H1 (cell line): ENCODE measurements at regions not wholly inside any gene's neighbourhood (a gene's known extent, or its start where the extent isn't known, plus 50 kb on each side); places are given as distances from the start of the nearest gene placed in this dataset. TPM values are rescaled to one million over a fixed set of nuclear protein-coding genes. Genes with fewer than 3 reads are reported as not detected.
A peak's percentile ranks its signal among the peaks of the same experiment; 100 is the strongest.

Experiments used
- CTCF ChIA-PET: fragments of 300-600 bp; sonication (Branson Sonifier 250); formaldehyde crosslinking; loops from one replicate; lab custom pipeline; 2021; ENCODE audit not compliant: partially characterized antibody; lab: Charles Lee
- POLR2A ChIA-PET: fragments of 300-600 bp; sonication (Branson Sonifier 250); formaldehyde crosslinking; loops from one replicate; lab custom pipeline; 2021; ENCODE audit warnings: inconsistent platforms; ENCODE audit not compliant: partially characterized antibody; lab: Charles Lee
- DNase-seq, 2 experiments: peaks; one replicate each; pipeline versions ENCODE4 v3.0.0 to v3.0.0-alpha.2; 2010 to 2022; ENCODE audit warnings: low spot score in 2 of 2, low read depth in 1 of 2, mixed read lengths in 1 of 2
- FAIRE-seq: peaks from 2 replicates; lab custom pipeline; 2011; peaks lifted over from hg19 to GRCh38; lab: Jason Lieb, UNC
- H2AFZ ChIP-seq: 2 replicates; pipeline ENCODE4 v1.8.1; 2012; ENCODE audit warnings: low read length, inconsistent platforms
- H2AK5ac ChIP-seq: 2 replicates; pipeline ENCODE4 v1.6.1; 2013; ENCODE audit warnings: low read depth, low read length
- H2BK120ac ChIP-seq: replicated peaks from 2 replicates; pipeline ENCODE3; 2013; ENCODE audit warnings: low read depth, low read length, inconsistent platforms
- H2BK12ac ChIP-seq: 2 replicates; pipeline ENCODE4 v1.6.1; 2013; ENCODE audit warnings: low read depth, low read length
- H2BK15ac ChIP-seq: 2 replicates; pipeline ENCODE4 v1.6.1; 2013; ENCODE audit warnings: low read length
- H2BK20ac ChIP-seq: 2 replicates; pipeline ENCODE4 v1.6.1; 2013; ENCODE audit warnings: low read length
- H2BK5ac ChIP-seq: 2 replicates; pipeline ENCODE4 v1.6.1; 2013; ENCODE audit warnings: low read depth, low read length
- H3K14ac ChIP-seq: 2 replicates; pipeline ENCODE4 v1.6.1; 2013; ENCODE audit warnings: inconsistent platforms; ENCODE audit not compliant: insufficient read length
- H3K18ac ChIP-seq: 2 replicates; pipeline ENCODE4 v1.6.1; 2013; ENCODE audit warnings: low read length; ENCODE audit errors: extremely low read depth
- H3K23ac ChIP-seq: 2 replicates; pipeline ENCODE4 v1.6.1; 2013; ENCODE audit warnings: inconsistent platforms; ENCODE audit not compliant: insufficient read length
- H3K23me2 ChIP-seq: 2 replicates; pipeline ENCODE4 v1.6.1; 2013; ENCODE audit warnings: low read depth, low read length
- H3K27ac ChIP-seq: 2 replicates; pipeline ENCODE4 v1.6.1; 2011; ENCODE audit warnings: low read depth, low read length, inconsistent platforms
- H3K27me3 ChIP-seq, 4 experiments: replicated peaks in 1 of 4; 1 replicate in 1 of 4; 2 replicates in 3 of 4; pipeline versions ENCODE4 v1.6.1 to v1.8.1; 2011 to 2013; ENCODE audit warnings: low read length in 3 of 4, mild to moderate bottlenecking in 3 of 4, inconsistent platforms in 2 of 4, mixed read lengths in 2 of 4, moderate library complexity in 1 of 4; ENCODE audit not compliant: control insufficient read depth in 3 of 4, insufficient read depth in 3 of 4; ENCODE audit errors: extremely low read depth in 1 of 4
- H3K36me3 ChIP-seq, 4 experiments: 2 replicates each; pipeline versions ENCODE4 v1.6.1 to v1.8.1; 2011 to 2013; ENCODE audit warnings: mild to moderate bottlenecking in 4 of 4, low read length in 3 of 4, moderate library complexity in 2 of 4, control low read depth in 1 of 4, inconsistent platforms in 1 of 4; ENCODE audit not compliant: insufficient read depth in 4 of 4, control insufficient read depth in 2 of 4
- H3K4ac ChIP-seq: replicated peaks from 2 replicates; pipeline ENCODE3; 2013; ENCODE audit warnings: low read length, low read depth, mixed read lengths, inconsistent platforms; ENCODE audit not compliant: insufficient read length
- H3K4me1 ChIP-seq, 4 experiments: replicated peaks in 1 of 4; 1 replicate in 1 of 4; 2 replicates in 3 of 4; pipeline versions ENCODE4 v1.6.1 to v1.8.1; 2011 to 2013; ENCODE audit warnings: low read length in 3 of 4, inconsistent platforms in 2 of 4, mixed read lengths in 1 of 4; ENCODE audit not compliant: insufficient read depth in 4 of 4, control insufficient read depth in 3 of 4
- H3K4me2 ChIP-seq, 2 experiments: 2 replicates each; pipeline versions ENCODE4 v1.6.1 to v1.8.1; 2011 to 2013; ENCODE audit warnings: low read depth in 2 of 2, low read length in 2 of 2, control low read depth in 1 of 2, inconsistent platforms in 1 of 2, mild to moderate bottlenecking in 1 of 2; ENCODE audit not compliant: insufficient read depth in 1 of 2
- H3K4me3 ChIP-seq, 4 experiments: fragments of 200-600, 300-600 bp in 1 of 4; sonication (generic), shearing (Covaris generic), sonication (Bioruptor Twin) in 1 of 4; 2 replicates each; pipeline versions ENCODE4 v1.5.1 to v1.8.1; 2011 to 2016; ENCODE audit warnings: low read length in 4 of 4, low read depth in 3 of 4, control low read depth in 2 of 4, inconsistent platforms in 2 of 4, mild to moderate bottlenecking in 2 of 4, mixed read lengths in 1 of 4, moderate library complexity in 1 of 4; ENCODE audit not compliant: insufficient read depth in 2 of 4; ENCODE audit errors: extremely low read depth in 1 of 4
- H3K56ac ChIP-seq: replicated peaks from 2 replicates; pipeline ENCODE3; 2013; ENCODE audit warnings: low read depth, mild to moderate bottlenecking, mixed read lengths, low read length, inconsistent platforms; ENCODE audit not compliant: insufficient read length
- H3K79me1 ChIP-seq: 2 replicates; pipeline ENCODE4 v1.6.1; 2013; ENCODE audit warnings: low read depth, low read length, control low read depth
- H3K79me2 ChIP-seq, 2 experiments: 2 replicates each; pipeline versions ENCODE4 v1.6.1 to v1.8.1; 2012 to 2013; ENCODE audit warnings: low read length in 2 of 2, mild to moderate bottlenecking in 2 of 2, inconsistent platforms in 1 of 2; ENCODE audit not compliant: insufficient read depth in 2 of 2, control insufficient read depth in 1 of 2
- H3K9ac ChIP-seq, 4 experiments: replicated peaks in 1 of 4; 1 replicate in 1 of 4; 2 replicates in 3 of 4; pipeline versions ENCODE4 v1.6.1 to v1.8.1; 2011 to 2013; ENCODE audit warnings: low read depth in 3 of 4, low read length in 3 of 4, control low read depth in 2 of 4, mild to moderate bottlenecking in 2 of 4, moderate library complexity in 2 of 4, inconsistent platforms in 1 of 4; ENCODE audit errors: extremely low read depth in 1 of 4
- H3K9me3 ChIP-seq, 2 experiments: 2 replicates each; pipeline versions ENCODE4 v1.6.1 to v1.8.1; 2012 to 2013; ENCODE audit warnings: mild to moderate bottlenecking in 2 of 2, moderate library complexity in 2 of 2, control low read depth in 1 of 2, inconsistent platforms in 1 of 2, low read depth in 1 of 2, low read length in 1 of 2, mixed read lengths in 1 of 2; ENCODE audit not compliant: insufficient read depth in 2 of 2
- H4K20me1 ChIP-seq, 2 experiments: replicated peaks in 1 of 2; 2 replicates each; pipeline versions ENCODE3 to v1.8.1; 2011 to 2013; ENCODE audit warnings: inconsistent platforms in 2 of 2, low read length in 2 of 2, mild to moderate bottlenecking in 1 of 2; ENCODE audit not compliant: insufficient read depth in 2 of 2, control insufficient read depth in 1 of 2
- H4K5ac ChIP-seq: 2 replicates; pipeline ENCODE4 v1.6.1; 2013; ENCODE audit warnings: low read length, low read depth, mixed read lengths, inconsistent platforms; ENCODE audit not compliant: insufficient read length
- H4K8ac ChIP-seq: 2 replicates; pipeline ENCODE4 v1.8.0; 2013; ENCODE audit warnings: mild to moderate bottlenecking, moderate library complexity, low read length, inconsistent platforms; ENCODE audit not compliant: insufficient read depth; ENCODE audit errors: extremely low read depth
- H4K91ac ChIP-seq: replicated peaks from 2 replicates; pipeline ENCODE3; 2013; ENCODE audit warnings: low read length, mixed read lengths, inconsistent platforms; ENCODE audit not compliant: insufficient read length
- POLR2AphosphoS5 ChIP-seq: IDR thresholded peaks from 2 replicates; pipeline ENCODE4 v1.6.1; 2011; ENCODE audit warnings: low read depth, low read length
- SIRT6 ChIP-seq: IDR thresholded peaks from one replicate; pipeline ENCODE4 v1.7.1; 2012; ENCODE audit warnings: low read length, inconsistent platforms
- USF2 ChIP-seq: IDR thresholded peaks from 2 replicates; pipeline ENCODE4 v1.6.1; 2011; ENCODE audit warnings: low read length, improper control_type of control experiment
- YY1 ChIP-seq: IDR thresholded peaks from 2 replicates; pipeline ENCODE4 v1.6.1; 2011; ENCODE audit warnings: low read depth, mild to moderate bottlenecking, low read length
- WGBS, 2 experiments: shearing (Covaris generic) in 1 of 2; methylation state at CpG; one replicate each; pipeline versions ENCODE4 v1.1.6 to v1.1.7; 2013 to 2015; ENCODE audit warnings: low lambda C conversion rate in 2 of 2, mixed read lengths in 2 of 2, inconsistent platforms in 1 of 2, low coverage in 1 of 2, missing lambda C conversion rate in 1 of 2; ENCODE audit not compliant: insufficient replicate concordance in 2 of 2, insufficient coverage in 1 of 2, insufficient read length in 1 of 2; ENCODE audit errors: extremely low coverage in 1 of 2, missing lambda C conversion rate in 1 of 2; 5-methylcytosine and 5-hydroxymethylcytosine counted together
- small RNA-seq: library from polyadenylated mRNA; stranded (forward); fragments of <200 nt; extraction: miRNeasy Mini kit (QIAGEN cat#:217004); gene quantifications from one replicate; pipeline ENCODE3, GENCODE V24; 2013; ENCODE audit not compliant: insufficient read depth

GRCh38 chrX:3768881-3769280 is 55.4 kb upstream of the PRKX start:
- Histone ChIP-seq H2BK15ac (no peak overlapping the region), H4K8ac (no peak overlapping the region), H2AFZ (no peak overlapping the region), H2BK120ac (no peak overlapping the region), H3K27ac (no peak overlapping the region), H3K23ac (no peak overlapping the region), H3K36me3 (no peaks in the 10 kb centered on the region), H3K4me1 (no peaks in the 10 kb centered on the region), H3K14ac (no peak overlapping the region), H3K79me1 (no peaks in the 10 kb centered on the region), H3K9ac (no peak overlapping the region), H3K56ac (no peak overlapping the region), H2BK12ac (no peak overlapping the region), H3K79me2 (no peaks in the 10 kb centered on the region), H3K4ac (no peak overlapping the region), H4K5ac (no peak overlapping the region), H2BK5ac (no peak overlapping the region), H4K91ac (no peak overlapping the region), H3K18ac (no peak overlapping the region), H3K4me2 (no peak overlapping the region), H2BK20ac (no peak overlapping the region), H2AK5ac (no peak overlapping the region), H3K9me3 (no peaks in the 10 kb centered on the region), H4K20me1 (no peaks in the 10 kb centered on the region), H3K27me3 (no peaks in the 10 kb centered on the region), H3K4me3 (no peak overlapping the region), H3K23me2 (peaks cover 1% of the 10 kb centered on the region; the same call in 1 of the 2 replicates)
- DNase-seq (no peak), FAIRE-seq (peak; percentile 86)
- ChIA-PET POLR2A (no interaction called here), CTCF (no interaction called here)
- 78% methylated on average over 1 of the region's 1 CpG; no CpG with 5 or more reads in 1 of the 2 experiments for WGBS, 2 experiments
- TF ChIP-seq USF2 (no peak), YY1 (no peak), POLR2AphosphoS5 (no peak), SIRT6 (no peak)

Small RNA genes lying in the stretch of these regions (small RNA-seq; reads per million reads assigned to genes)
- gene RF00401: not detected
